NT2/D1 (cell line): ENCODE measurements at regions not wholly inside any gene's neighbourhood (a gene's known extent, or its start where the extent isn't known, plus 50 kb on each side); places are given as distances from the start of the nearest gene placed in this dataset.

Experiments used
- DNase-seq: peaks from one replicate; pipeline ENCODE4 v3.0.0-alpha.2; 2011; ENCODE audit warnings: low read depth, low spot score
- H3K27me3 ChIP-seq: 2 replicates; pipeline ENCODE4 v1.6.0; 2011; ENCODE audit warnings: mild to moderate bottlenecking; ENCODE audit not compliant: insufficient read length, insufficient read depth
- H3K36me3 ChIP-seq: 2 replicates; pipeline ENCODE4 v1.6.1; 2011; ENCODE audit warnings: mild to moderate bottlenecking, low read length, mixed read lengths; ENCODE audit not compliant: insufficient read depth, insufficient read length
- H3K4me1 ChIP-seq: 2 replicates; pipeline ENCODE4 v1.5.1; 2011; ENCODE audit not compliant: insufficient read depth, insufficient read length
- H3K4me3 ChIP-seq: 2 replicates; pipeline ENCODE4 v1.5.1; 2011; ENCODE audit warnings: low read depth; ENCODE audit not compliant: insufficient read length
- H3K9ac ChIP-seq: 2 replicates; pipeline ENCODE4 v1.6.0; 2011; ENCODE audit warnings: low read depth; ENCODE audit not compliant: insufficient read length
- H3K9me3 ChIP-seq: 2 replicates; pipeline ENCODE4 v1.5.1; 2011; ENCODE audit warnings: mild to moderate bottlenecking, low read length; ENCODE audit not compliant: insufficient read depth
- SUZ12 ChIP-seq: IDR thresholded peaks from 2 replicates; pipeline ENCODE4 v1.6.1; 2011; ENCODE audit not compliant: insufficient read length, insufficient read depth; ENCODE audit errors: extremely low read depth
- YY1 ChIP-seq: IDR thresholded peaks from 2 replicates; pipeline ENCODE4 v1.6.1; 2011; ENCODE audit not compliant: insufficient read length, insufficient read depth
- ZNF274 ChIP-seq: IDR thresholded peaks from 2 replicates; pipeline ENCODE4 v1.6.1; 2011; ENCODE audit warnings: mild to moderate bottlenecking, low read depth, low read length

- TF ChIP-seq SUZ12: no peak
- no peak for TF ChIP-seq ZNF274
- TF ChIP-seq YY1: no peak
- no peak for DNase-seq
Measured at GRCh38 chr6:164154588-164154987, 740.1 kb downstream of the QKI start.

GRCh38 chr6:164152611-164153010 lies 738.1 kb downstream of the QKI start:
- DNase-seq: no peak
- Histone ChIP-seq H3K4me1 (no peaks in the 10 kb centered on the region), H3K4me3 (no peak overlapping the region), H3K36me3 (no peaks in the 10 kb centered on the region), H3K9ac (no peak overlapping the region), H3K9me3 (no peaks in the 10 kb centered on the region), H3K27me3 (no peaks in the 10 kb centered on the region)
- no peak for TF ChIP-seq YY1
- TF ChIP-seq SUZ12: no peak
- TF ChIP-seq ZNF274: no peak

More at GRCh38 chr6:164154588-164154987, 740.1 kb downstream of the QKI start:
- Histone ChIP-seq H3K36me3 (no peaks in the 10 kb centered on the region), H3K9me3 (peaks cover 3% of the 10 kb centered on the region; the same call in 1 of the 2 replicates), H3K27me3 (no peaks in the 10 kb centered on the region), H3K4me3 (no peak overlapping the region), H3K4me1 (no peaks in the 10 kb centered on the region), H3K9ac (no peak overlapping the region)

DNA sequence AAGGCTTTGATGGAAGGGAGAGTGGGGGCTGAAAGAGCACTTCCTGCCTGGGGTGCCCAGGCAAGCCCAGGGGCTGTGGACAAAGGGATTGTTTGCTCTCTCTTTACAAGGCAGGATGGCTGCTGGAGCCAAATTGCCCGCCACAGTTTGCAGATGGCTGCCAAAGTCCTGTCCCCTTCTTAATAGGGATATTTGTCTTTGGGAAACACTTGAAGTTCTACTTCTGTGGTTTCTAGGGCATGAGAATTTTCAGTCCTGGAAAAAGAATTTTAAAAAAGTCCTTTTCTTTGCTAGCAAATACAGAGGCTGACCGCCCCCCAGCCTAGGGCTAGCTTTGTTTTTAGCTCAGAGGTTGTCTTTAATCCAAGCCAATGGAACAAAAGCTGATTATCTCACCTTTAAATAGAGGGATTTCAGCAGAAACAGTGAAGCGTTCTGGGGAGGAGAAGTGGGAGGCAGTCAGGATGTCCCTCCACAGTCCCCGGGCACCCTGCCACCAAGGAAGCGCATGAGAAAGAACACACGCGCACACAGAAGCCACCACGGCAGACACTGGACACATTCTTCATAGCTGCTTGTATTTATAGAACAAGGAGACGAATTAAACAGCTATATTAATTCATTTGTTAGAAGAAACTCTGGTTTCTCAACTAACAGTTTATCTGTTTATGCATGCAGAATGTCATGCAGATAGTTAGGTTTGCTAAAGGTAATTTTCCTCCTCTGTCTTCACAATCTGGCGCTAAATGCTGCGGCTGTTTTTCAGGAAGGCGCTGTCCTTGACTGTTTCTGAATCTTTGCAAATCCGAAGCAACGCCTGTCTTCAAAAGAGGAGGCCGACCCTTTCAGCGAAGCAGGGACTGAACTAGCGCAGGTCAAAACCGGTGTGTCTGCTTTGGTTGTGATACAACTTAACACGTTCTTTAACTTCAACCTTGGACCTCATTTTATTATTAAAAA lies 736.9 kb downstream of the QKI start:
- Histone ChIP-seq H3K4me3 (no peak overlapping the region), H3K4me1 (no peaks in the 10 kb centered on the region), H3K36me3 (no peaks in the 10 kb centered on the region), H3K27me3 (no peaks in the 10 kb centered on the region), H3K9me3 (no peaks in the 10 kb centered on the region), H3K9ac (no peak overlapping the region)
- TF ChIP-seq SUZ12 (no peak), ZNF274 (no peak), YY1 (no peak)
- DNase-seq: no peak

DNA sequence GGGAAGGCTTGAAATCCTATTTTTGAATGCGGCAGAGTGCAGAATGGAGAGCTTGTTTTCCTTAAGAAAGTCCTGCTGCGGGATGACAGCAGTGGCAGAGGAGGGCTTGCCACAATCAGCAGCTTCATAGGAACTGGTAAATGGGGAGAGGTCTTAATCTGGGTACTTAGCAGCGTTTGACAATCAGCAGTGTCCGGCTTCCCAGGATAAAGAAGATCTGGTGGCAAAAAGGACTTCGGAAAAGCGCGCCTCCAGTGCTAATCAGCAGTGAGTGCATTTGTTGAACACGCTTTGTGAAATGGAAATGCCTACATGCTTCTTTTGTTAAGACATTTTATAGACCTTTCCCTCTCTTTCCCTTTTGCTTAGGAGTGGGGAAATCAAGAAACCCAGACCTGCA lies 735.7 kb downstream of the QKI start:
- Histone ChIP-seq H3K27me3 (no peaks in the 10 kb centered on the region), H3K9me3 (no peaks in the 10 kb centered on the region), H3K36me3 (no peaks in the 10 kb centered on the region), H3K4me3 (no peak overlapping the region), H3K9ac (no peak overlapping the region), H3K4me1 (no peaks in the 10 kb centered on the region)
- no peak for TF ChIP-seq YY1
- DNase-seq: no peak

GRCh38 chr6:164148788-164149187 lies 734.3 kb downstream of the QKI start:
- Histone ChIP-seq H3K9ac (no peak overlapping the region), H3K9me3 (no peaks in the 10 kb centered on the region), H3K27me3 (no peaks in the 10 kb centered on the region), H3K4me1 (no peaks in the 10 kb centered on the region), H3K36me3 (no peaks in the 10 kb centered on the region), H3K4me3 (no peak overlapping the region)
- no peak for DNase-seq
- TF ChIP-seq SUZ12 (no peak), YY1 (no peak), ZNF274 (no peak)

- no peaks in the 10 kb centered on the region for H3K36me3 ChIP-seq
- H3K9ac ChIP-seq: no peak overlapping the region
- H3K27me3 ChIP-seq: no peaks in the 10 kb centered on the region
- no peak overlapping the region for H3K4me3 ChIP-seq
- H3K9me3 ChIP-seq: no peaks in the 10 kb centered on the region
- DNase-seq: no peak
- no peaks in the 10 kb centered on the region for H3K4me1 ChIP-seq
- TF ChIP-seq SUZ12 (no peak), ZNF274 (no peak)
Measured at GRCh38 chr6:164144316-164144715, 729.8 kb downstream of the QKI start.

- Histone ChIP-seq H3K9ac (no peak overlapping the region), H3K27me3 (no peaks in the 10 kb centered on the region), H3K4me1 (no peaks in the 10 kb centered on the region), H3K9me3 (no peaks in the 10 kb centered on the region), H3K4me3 (no peak overlapping the region), H3K36me3 (no peaks in the 10 kb centered on the region)
- no peak for DNase-seq
- no peak for TF ChIP-seq SUZ12
- TF ChIP-seq YY1: no peak
- TF ChIP-seq ZNF274: no peak
Measured at GRCh38 chr6:164142322-164142721, 727.8 kb downstream of the QKI start.
